ENCODE measurements at regions not wholly inside any gene's neighbourhood (a gene's known extent, or its start where the extent isn't known, plus 50 kb on each side); places are given as distances from the start of the nearest gene placed in this dataset.

DNA sequence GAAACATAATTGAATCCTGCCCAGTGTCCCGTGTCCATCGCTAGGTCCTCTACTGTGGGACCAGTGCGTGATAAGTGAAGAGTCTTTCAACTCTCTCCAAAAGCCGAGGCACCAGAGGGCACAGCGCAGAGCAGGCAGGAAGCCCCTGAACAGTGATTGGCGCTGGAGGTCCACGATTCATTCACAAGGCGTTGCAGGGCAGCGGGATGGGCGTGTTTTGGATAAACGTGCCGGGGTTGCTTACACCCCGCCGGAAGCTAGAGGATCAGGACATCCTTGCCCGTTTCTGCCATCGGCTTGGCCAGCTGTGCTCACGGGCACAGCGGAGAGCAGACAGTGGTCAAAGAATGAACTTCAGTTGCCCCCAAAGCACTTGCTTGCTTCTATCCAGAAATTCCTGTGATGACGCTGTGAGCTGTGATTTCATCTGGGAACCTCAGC is 86.0 kb upstream of the PFKP start:
- DNase-seq: peak; percentile 41
- no peaks in the 10 kb centered on the region; the same call in 1 of the 2 replicates for H3K4me1 ChIP-seq (ENCODE audit: insufficient read depth, low read length)
- no peak overlapping the region for H4K8ac ChIP-seq (replicated peaks; ENCODE audit: insufficient read length, low read depth, low read length)
- H3T11ph ChIP-seq (ENCODE audit: low read length): no peak overlapping the region
- Mint-ChIP-seq H3K4me3 (no peak overlapping the region), H3K36me3 (ENCODE audit: insufficient read depth in 1 of 3, low read depth in 3 of 3) (no peaks in the 10 kb centered on the region), H3K27ac (peak overlapping the region in 1 of 3 experiments; percentile 88; a peak in 3 of 7 replicates), H3K27me3 (ENCODE audit: low read depth) (no peaks in the 10 kb centered on the region; the same call in 1 of the 2 replicates), H3K4me1 (peaks cover 18% of the 10 kb centered on the region in 2 experiments), H3K9me3 (no peaks in the 10 kb centered on the region)
- no peak overlapping the region for H2BK120ac ChIP-seq (ENCODE audit: low read depth, low read length, poor library complexity, severe bottlenecking)
- H4K5ac ChIP-seq (ENCODE audit: insufficient read length, low read depth, low read length): no peak overlapping the region
- H4K91ac ChIP-seq (ENCODE audit: insufficient read length, low read depth, low read length): no peak overlapping the region
- no peak overlapping the region for H2AFZ ChIP-seq (ENCODE audit: low read length)
- H2BK5ac ChIP-seq (ENCODE audit: insufficient read length, low read length): no peak overlapping the region
- no peaks in the 10 kb centered on the region for H3K27me3 ChIP-seq (ENCODE audit: insufficient read depth, low read length)
- TF ChIP-seq, protein P1, sequence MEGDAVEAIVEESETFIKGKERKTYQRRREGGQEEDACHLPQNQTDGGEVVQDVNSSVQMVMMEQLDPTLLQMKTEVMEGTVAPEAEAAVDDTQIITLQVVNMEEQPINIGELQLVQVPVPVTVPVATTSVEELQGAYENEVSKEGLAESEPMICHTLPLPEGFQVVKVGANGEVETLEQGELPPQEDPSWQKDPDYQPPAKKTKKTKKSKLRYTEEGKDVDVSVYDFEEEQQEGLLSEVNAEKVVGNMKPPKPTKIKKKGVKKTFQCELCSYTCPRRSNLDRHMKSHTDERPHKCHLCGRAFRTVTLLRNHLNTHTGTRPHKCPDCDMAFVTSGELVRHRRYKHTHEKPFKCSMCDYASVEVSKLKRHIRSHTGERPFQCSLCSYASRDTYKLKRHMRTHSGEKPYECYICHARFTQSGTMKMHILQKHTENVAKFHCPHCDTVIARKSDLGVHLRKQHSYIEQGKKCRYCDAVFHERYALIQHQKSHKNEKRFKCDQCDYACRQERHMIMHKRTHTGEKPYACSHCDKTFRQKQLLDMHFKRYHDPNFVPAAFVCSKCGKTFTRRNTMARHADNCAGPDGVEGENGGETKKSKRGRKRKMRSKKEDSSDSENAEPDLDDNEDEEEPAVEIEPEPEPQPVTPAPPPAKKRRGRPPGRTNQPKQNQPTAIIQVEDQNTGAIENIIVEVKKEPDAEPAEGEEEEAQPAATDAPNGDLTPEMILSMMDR (conservative IDR thresholded peaks at IDR 0.05): no peak
- no peaks in the 10 kb centered on the region for H3K79me1 ChIP-seq (ENCODE audit: insufficient read depth, low read depth, low read length, poor library complexity, severe bottlenecking)
- H3K56ac ChIP-seq (ENCODE audit: insufficient read length, low read depth, low read length): no peak overlapping the region
- H3K4ac ChIP-seq (ENCODE audit: low read depth, low read length): no peak overlapping the region
- H4K20me1 ChIP-seq (ENCODE audit: control insufficient read depth, insufficient read depth, insufficient read length): no peaks in the 10 kb centered on the region
- H3K23me2 ChIP-seq (ENCODE audit: insufficient read length, low read depth, low read length, poor library complexity, severe bottlenecking): no peaks in the 10 kb centered on the region
- no peak overlapping the region for H3K9ac ChIP-seq (ENCODE audit: extremely low read depth, insufficient read length, low read length)
- H2AK5ac ChIP-seq (ENCODE audit: insufficient read length, low read length): no peak overlapping the region
- no peaks in the 10 kb centered on the region for H3K79me2 ChIP-seq (ENCODE audit: insufficient read depth, low read length)
- H3K18ac ChIP-seq (ENCODE audit: insufficient read length, low read depth, low read length): no peak overlapping the region
- no CpG with 5 or more reads among the region's 19 CpGs for WGBS (ENCODE audit: extremely low coverage, insufficient read length, low lambda C conversion rate)
- no peak overlapping the region for H2BK20ac ChIP-seq (ENCODE audit: low read depth, low read length, poor library complexity, severe bottlenecking)
- no peak overlapping the region for H3K14ac ChIP-seq (ENCODE audit: insufficient read depth, low read length)
- no peak overlapping the region for H2BK15ac ChIP-seq (ENCODE audit: low read depth, low read length)
- no peak overlapping the region for H3K23ac ChIP-seq (ENCODE audit: insufficient read length, low read depth, low read length)
- H3K27ac ChIP-seq (ENCODE audit: insufficient read length, low read depth, low read length): no peak overlapping the region
- H2BK12ac ChIP-seq (ENCODE audit: insufficient read length, low read depth, low read length): no peak overlapping the region
- no peak overlapping the region for H3K4me2 ChIP-seq (ENCODE audit: insufficient read depth, insufficient read length, low read length)
- H3K9me3 ChIP-seq (ENCODE audit: control insufficient read depth, low read depth, low read length): no peaks in the 10 kb centered on the region
